NAMALWA (cell line): ENCODE measurements at regions not wholly inside any gene's neighbourhood (a gene's known extent, or its start where the extent isn't known, plus 50 kb on each side); places are given as distances from the start of the nearest gene placed in this dataset.
"Not testable (repeated sequence)": the region's sequence is repeated elsewhere in the genome, so short reads cannot be mapped to it uniquely, and the experiment has no call there.

Experiments
- DNase-seq: peaks from one replicate; pipeline ENCODE4 v3.0.0-alpha.2; 2015; ENCODE audit warnings: low spot score

GRCh38 chr13:89214185-89214584, 1543.0 kb downstream of the SLITRK5 start:
- DNase-seq = no peak

GRCh38 chr13:89215319-89215718, 1544.1 kb downstream of the SLITRK5 start:
- DNase-seq = not testable (repeated sequence)

GRCh38 chr13:89217813-89218212, 1546.6 kb downstream of the SLITRK5 start:
- DNase-seq = no peak

GRCh38 chr13:89221557-89222158, 1550.5 kb downstream of the SLITRK5 start:
- DNase-seq = no peak

- DNase-seq = no peak
These were observed 1556.2 kb downstream of the SLITRK5 start for GRCh38 chr13:89227356-89227755.

GRCh38 chr13:89238496-89238895, 1567.3 kb downstream of the SLITRK5 start:
- no peak for DNase-seq

GRCh38 chr13:89239361-89240127, 1568.4 kb downstream of the SLITRK5 start:
- DNase-seq = no peak

- no peak for DNase-seq
These were observed 1584.8 kb downstream of the SLITRK5 start for GRCh38 chr13:89255844-89256406.

GRCh38 chr13:89267734-89268133, 1596.6 kb downstream of the SLITRK5 start:
- no peak for DNase-seq

- DNase-seq = no peak
These were observed 1598.6 kb downstream of the SLITRK5 start for GRCh38 chr13:89269737-89270136.

GRCh38 chr13:89270736-89271135, 1599.6 kb downstream of the SLITRK5 start:
- DNase-seq = no peak

- DNase-seq = no peak
These were observed 1608.2 kb downstream of the SLITRK5 start for GRCh38 chr13:89279374-89279773.

- DNase-seq = no peak
These were observed 1610.2 kb downstream of the SLITRK5 start for GRCh38 chr13:89281331-89281730.

GRCh38 chr13:89282241-89282640, 1611.1 kb downstream of the SLITRK5 start:
- DNase-seq = no peak

- DNase-seq = no peak
These were observed 1616.2 kb downstream of the SLITRK5 start for GRCh38 chr13:89287381-89287780.

GRCh38 chr13:89294115-89294867, 1623.1 kb downstream of the SLITRK5 start:
- DNase-seq = no peak

GRCh38 chr13:89307278-89307677, 1636.1 kb downstream of the SLITRK5 start:
- no peak for DNase-seq

GRCh38 chr13:89310943-89311672, 1639.9 kb downstream of the SLITRK5 start:
- DNase-seq = no peak

GRCh38 chr13:89315287-89315686, 1644.1 kb downstream of the SLITRK5 start:
- no peak for DNase-seq

GRCh38 chr13:89322466-89322865, 1651.3 kb downstream of the SLITRK5 start:
- DNase-seq = no peak

GRCh38 chr13:89324582-89324981, 1653.4 kb downstream of the SLITRK5 start:
- no peak for DNase-seq

GRCh38 chr13:89343165-89343564, 1672.0 kb downstream of the SLITRK5 start:
- no peak for DNase-seq
